ENCODE measurements at regions not wholly inside any gene's neighbourhood (a gene's known extent, or its start where the extent isn't known, plus 50 kb on each side); places are given as distances from the start of the nearest gene placed in this dataset.

- peaks cover 4% of the 10 kb centered on the region for H3K4me1 Mint-ChIP-seq
- H3K27me3 Mint-ChIP-seq (ENCODE audit: low read depth), result no peaks in the 10 kb centered on the region
- no peaks in the 10 kb centered on the region for H3K9me3 Mint-ChIP-seq
- no peak for TF ChIP-seq CTCF (conservative IDR thresholded peaks at IDR 0.05)
- no peak for DNase-seq (ENCODE audit: low read depth, low spot score)
- no peaks in the 10 kb centered on the region for H3K36me3 Mint-ChIP-seq (ENCODE audit: low read depth)
- no peak overlapping the region for H3K27ac Mint-ChIP-seq (ENCODE audit: unreplicated experiment)
- no peak overlapping the region for H3K4me3 Mint-ChIP-seq
Observed at GRCh38 chr6:77326711-77327110, 136.6 kb downstream of the HTR1B start.

GRCh38 chr6:77326029-77326428 lies 137.3 kb downstream of the HTR1B start:
- Mint-ChIP-seq H3K36me3 (ENCODE audit: low read depth) (no peaks in the 10 kb centered on the region), H3K4me3 (no peak overlapping the region), H3K27ac (ENCODE audit: unreplicated experiment) (peak overlapping the region; percentile 39), H3K27me3 (ENCODE audit: low read depth) (no peaks in the 10 kb centered on the region), H3K9me3 (no peaks in the 10 kb centered on the region), H3K4me1 (peaks cover 4% of the 10 kb centered on the region)
- DNase-seq (ENCODE audit: low read depth, low spot score), result no peak
- TF ChIP-seq CTCF (conservative IDR thresholded peaks at IDR 0.05), result no peak

DNA sequence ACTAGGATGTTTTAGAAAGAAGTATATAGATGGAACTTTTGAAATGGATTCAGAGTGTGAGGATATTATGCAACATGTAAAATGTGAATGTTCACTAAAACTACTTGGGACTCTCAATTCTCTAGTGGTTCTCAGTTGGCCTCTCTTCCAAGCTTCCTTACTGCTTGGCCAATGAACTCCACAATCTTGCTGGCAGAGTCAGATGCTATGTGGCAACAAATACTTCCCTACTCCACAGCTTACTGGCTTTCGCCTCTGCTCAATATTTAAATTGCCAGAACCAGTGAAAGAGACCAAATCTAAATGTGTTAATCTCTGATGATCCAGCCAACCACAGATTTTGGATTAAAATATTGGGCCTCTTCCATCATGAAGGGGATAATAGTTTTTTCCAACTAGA lies 138.4 kb downstream of the HTR1B start:
- no peak for TF ChIP-seq CTCF (conservative IDR thresholded peaks at IDR 0.05)
- DNase-seq (ENCODE audit: low read depth, low spot score), result no peak
- H3K9me3 Mint-ChIP-seq, result no peaks in the 10 kb centered on the region
- H3K4me1 Mint-ChIP-seq, result no peaks in the 10 kb centered on the region
- no peak overlapping the region for H3K27ac Mint-ChIP-seq (ENCODE audit: unreplicated experiment)
- no peak overlapping the region for H3K4me3 Mint-ChIP-seq
- no peaks in the 10 kb centered on the region for H3K36me3 Mint-ChIP-seq (ENCODE audit: low read depth)
- no peaks in the 10 kb centered on the region for H3K27me3 Mint-ChIP-seq (ENCODE audit: low read depth)

- no peak for DNase-seq (ENCODE audit: low read depth, low spot score)
- no peaks in the 10 kb centered on the region for H3K9me3 Mint-ChIP-seq
- H3K36me3 Mint-ChIP-seq (ENCODE audit: low read depth), result no peaks in the 10 kb centered on the region
- H3K4me3 Mint-ChIP-seq, result no peak overlapping the region
- no peaks in the 10 kb centered on the region for H3K4me1 Mint-ChIP-seq
- no peak overlapping the region for H3K27ac Mint-ChIP-seq (ENCODE audit: unreplicated experiment)
- no peaks in the 10 kb centered on the region for H3K27me3 Mint-ChIP-seq (ENCODE audit: low read depth)
- TF ChIP-seq CTCF (conservative IDR thresholded peaks at IDR 0.05), result no peak
Observed at GRCh38 chr6:77322604-77323003, 140.7 kb downstream of the HTR1B start.

GRCh38 chr6:77318256-77318655 lies 145.0 kb downstream of the HTR1B start:
- TF ChIP-seq CTCF (conservative IDR thresholded peaks at IDR 0.05), result no peak
- Mint-ChIP-seq H3K9me3 (no peaks in the 10 kb centered on the region), H3K27me3 (ENCODE audit: low read depth) (no peaks in the 10 kb centered on the region), H3K4me3 (no peak overlapping the region), H3K36me3 (ENCODE audit: low read depth) (no peaks in the 10 kb centered on the region), H3K4me1 (no peaks in the 10 kb centered on the region), H3K27ac (ENCODE audit: unreplicated experiment) (no peak overlapping the region)
- no peak for DNase-seq (ENCODE audit: low read depth, low spot score)

- Mint-ChIP-seq H3K27me3 (ENCODE audit: low read depth) (no peaks in the 10 kb centered on the region), H3K9me3 (no peaks in the 10 kb centered on the region), H3K27ac (ENCODE audit: unreplicated experiment) (no peak overlapping the region), H3K4me3 (no peak overlapping the region), H3K4me1 (no peaks in the 10 kb centered on the region), H3K36me3 (ENCODE audit: low read depth) (no peaks in the 10 kb centered on the region)
- no peak for TF ChIP-seq CTCF (conservative IDR thresholded peaks at IDR 0.05)
- no peak for DNase-seq (ENCODE audit: low read depth, low spot score)
Observed at GRCh38 chr6:77313595-77313994, 149.7 kb downstream of the HTR1B start.

Data from neural crest cell (in vitro differentiated cells).